ENCODE measurements at regions not wholly inside any gene's neighbourhood (a gene's known extent, or its start where the extent isn't known, plus 50 kb on each side); places are given as distances from the start of the nearest gene placed in this dataset.

DNA sequence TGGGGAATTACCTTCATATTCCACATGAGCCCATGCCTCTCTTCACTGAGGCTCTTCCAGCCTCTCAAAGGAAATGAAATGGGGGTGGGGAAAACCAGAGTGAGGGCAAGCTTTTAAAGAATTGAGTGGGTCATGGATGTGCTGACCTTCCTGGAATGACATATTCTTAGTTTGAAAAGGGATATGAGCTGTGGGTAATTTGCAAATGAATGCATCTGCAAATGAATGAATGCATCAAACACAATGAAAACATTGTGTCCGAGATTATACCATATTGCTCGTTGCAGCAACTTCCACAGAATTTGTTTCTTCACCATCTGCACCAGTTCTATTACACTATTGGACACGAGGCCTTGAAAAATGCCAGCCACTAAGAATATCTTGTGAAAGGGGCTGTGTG lies 198.6 kb upstream of the CDH6 start:
- Histone ChIP-seq H3K4me1 (no peaks in the 10 kb centered on the region), H3K9me3 (no peaks in the 10 kb centered on the region), H3K36me3 (no peaks in the 10 kb centered on the region), H3K27me3 (no peaks in the 10 kb centered on the region), H3K27ac (no peak overlapping the region), H3K4me3 (no peak overlapping the region)
- TF ChIP-seq CTCF (IDR thresholded peaks at IDR 0.05), result no peak
- no peak for DNase-seq (ENCODE audit: low spot score)

- no peak for TF ChIP-seq CTCF (IDR thresholded peaks at IDR 0.05)
- no peaks in the 10 kb centered on the region for H3K4me1 ChIP-seq
Measured at GRCh38 chr5:30994176-30994575, 199.3 kb upstream of the CDH6 start.

GRCh38 chr5:30991462-30991861 lies 202.0 kb upstream of the CDH6 start:
- Histone ChIP-seq H3K4me1 (no peaks in the 10 kb centered on the region), H3K27ac (no peak overlapping the region), H3K9me3 (no peaks in the 10 kb centered on the region), H3K27me3 (no peaks in the 10 kb centered on the region), H3K4me3 (no peak overlapping the region), H3K36me3 (no peaks in the 10 kb centered on the region)
- TF ChIP-seq CTCF (IDR thresholded peaks at IDR 0.05), result no peak
- DNase-seq (ENCODE audit: low spot score), result no peak

More at GRCh38 chr5:30994176-30994575, 199.3 kb upstream of the CDH6 start:
- H3K4me3 ChIP-seq, result no peak overlapping the region
- H3K36me3 ChIP-seq, result no peaks in the 10 kb centered on the region
- H3K27ac ChIP-seq, result no peak overlapping the region
- H3K9me3 ChIP-seq, result no peaks in the 10 kb centered on the region
- no peak for DNase-seq (ENCODE audit: low spot score)
- H3K27me3 ChIP-seq, result no peaks in the 10 kb centered on the region

- Histone ChIP-seq H3K4me3 (no peak overlapping the region), H3K27me3 (no peaks in the 10 kb centered on the region), H3K36me3 (no peaks in the 10 kb centered on the region), H3K9me3 (no peaks in the 10 kb centered on the region), H3K4me1 (no peaks in the 10 kb centered on the region), H3K27ac (no peak overlapping the region)
- DNase-seq (ENCODE audit: low spot score), result no peak
- TF ChIP-seq CTCF (IDR thresholded peaks at IDR 0.05), result no peak
Measured at GRCh38 chr5:30981576-30981975, 211.9 kb upstream of the CDH6 start.

GRCh38 chr5:30968971-30969370 lies 224.5 kb upstream of the CDH6 start:
- H3K4me1 ChIP-seq, result no peaks in the 10 kb centered on the region
- no peak for TF ChIP-seq CTCF (IDR thresholded peaks at IDR 0.05)
- H3K4me3 ChIP-seq, result no peak overlapping the region
- no peaks in the 10 kb centered on the region for H3K9me3 ChIP-seq
- H3K27me3 ChIP-seq, result no peaks in the 10 kb centered on the region
- H3K36me3 ChIP-seq, result no peaks in the 10 kb centered on the region
- no peak overlapping the region for H3K27ac ChIP-seq
- DNase-seq (ENCODE audit: low spot score), result no peak

DNA sequence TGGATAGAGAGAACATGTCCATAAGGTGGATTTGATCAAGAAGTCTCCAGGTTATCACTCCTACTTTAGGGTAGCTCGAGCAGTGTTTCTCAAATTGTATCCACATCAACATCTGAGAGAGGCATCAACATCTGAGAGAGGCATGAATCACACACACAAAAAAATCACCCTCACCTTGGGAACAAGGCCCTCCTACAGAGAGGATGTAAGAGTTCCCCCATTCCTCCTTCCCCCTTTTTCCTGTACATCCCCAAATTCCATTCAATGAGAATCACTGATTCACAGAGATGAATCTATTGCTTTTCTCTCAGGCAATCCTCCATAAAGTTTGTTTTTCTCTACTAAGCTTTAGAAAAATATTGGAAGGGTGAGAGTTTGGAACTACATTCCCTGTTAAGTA lies 233.4 kb upstream of the CDH6 start:
- H3K27me3 ChIP-seq, result no peaks in the 10 kb centered on the region
- no peak overlapping the region for H3K27ac ChIP-seq
- no peaks in the 10 kb centered on the region for H3K4me1 ChIP-seq
- H3K36me3 ChIP-seq, result no peaks in the 10 kb centered on the region
- TF ChIP-seq CTCF (IDR thresholded peaks at IDR 0.05), result no peak
- H3K9me3 ChIP-seq, result no peaks in the 10 kb centered on the region
- no peak overlapping the region for H3K4me3 ChIP-seq
- no peak for DNase-seq (ENCODE audit: low spot score)
